ENCODE measurements at regions not wholly inside any gene's neighbourhood (a gene's known extent, or its start where the extent isn't known, plus 50 kb on each side); places are given as distances from the start of the nearest gene placed in this dataset.

DNA sequence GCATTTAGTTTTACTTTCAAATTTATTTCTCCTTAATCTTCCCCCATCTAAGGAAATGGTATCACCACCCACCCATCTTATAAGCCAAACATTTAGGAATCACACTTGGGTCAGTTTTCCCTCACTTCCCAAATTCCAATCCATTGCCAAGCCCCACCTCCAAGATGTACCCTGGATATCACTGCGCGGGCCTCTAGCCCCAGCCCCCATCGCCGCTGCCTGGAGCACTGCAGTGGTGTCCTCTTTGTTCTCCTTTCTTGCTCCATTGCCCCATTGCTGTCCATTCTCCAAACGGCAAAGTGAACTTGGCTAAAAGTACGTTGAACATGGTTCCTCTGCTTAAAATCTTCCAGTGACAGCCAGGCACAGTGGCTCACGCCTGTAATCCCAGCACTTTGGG is 267.8 kb downstream of the SHOX2 start:
- TF ChIP-seq, protein P1, sequence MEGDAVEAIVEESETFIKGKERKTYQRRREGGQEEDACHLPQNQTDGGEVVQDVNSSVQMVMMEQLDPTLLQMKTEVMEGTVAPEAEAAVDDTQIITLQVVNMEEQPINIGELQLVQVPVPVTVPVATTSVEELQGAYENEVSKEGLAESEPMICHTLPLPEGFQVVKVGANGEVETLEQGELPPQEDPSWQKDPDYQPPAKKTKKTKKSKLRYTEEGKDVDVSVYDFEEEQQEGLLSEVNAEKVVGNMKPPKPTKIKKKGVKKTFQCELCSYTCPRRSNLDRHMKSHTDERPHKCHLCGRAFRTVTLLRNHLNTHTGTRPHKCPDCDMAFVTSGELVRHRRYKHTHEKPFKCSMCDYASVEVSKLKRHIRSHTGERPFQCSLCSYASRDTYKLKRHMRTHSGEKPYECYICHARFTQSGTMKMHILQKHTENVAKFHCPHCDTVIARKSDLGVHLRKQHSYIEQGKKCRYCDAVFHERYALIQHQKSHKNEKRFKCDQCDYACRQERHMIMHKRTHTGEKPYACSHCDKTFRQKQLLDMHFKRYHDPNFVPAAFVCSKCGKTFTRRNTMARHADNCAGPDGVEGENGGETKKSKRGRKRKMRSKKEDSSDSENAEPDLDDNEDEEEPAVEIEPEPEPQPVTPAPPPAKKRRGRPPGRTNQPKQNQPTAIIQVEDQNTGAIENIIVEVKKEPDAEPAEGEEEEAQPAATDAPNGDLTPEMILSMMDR (IDR thresholded peaks at IDR 0.05) = no peak
- no peak for TF ChIP-seq POLR2A (IDR thresholded peaks at IDR 0.05)

Data from Peyer's patch (tissue), 4 donors.